A549 (cell line): ENCODE measurements at regions not wholly inside any gene's neighbourhood (a gene's known extent, or its start where the extent isn't known, plus 50 kb on each side); places are given as distances from the start of the nearest gene placed in this dataset.
A peak's percentile ranks its signal among the peaks of the same experiment; 100 is the strongest.

Experiments used
- ATAC-seq, 2 experiments: fragments of 200-7000 bp in 1 of 2; fragments of >200 bp in 1 of 2; cut with Nextera tagmentation in 1 of 2; cut with Tn5 transposase in 1 of 2; 3 replicates each; pipeline versions ENCODE4 v1.8.0 to v1.9.1; 2018 to 2020; ENCODE audit warnings: mild to moderate bottlenecking in 1 of 2, moderate library complexity in 1 of 2
- CTCF ChIA-PET: fragments of 300-600 bp; sonication (Branson Sonifier 250); formaldehyde crosslinking; extraction: SDS; loops from one replicate; lab custom pipeline; 2021; ENCODE audit warnings: antibody characterized with exemption, inconsistent platforms; lab: Yijun Ruan, JAX
- POLR2A ChIA-PET: fragments of 350-600 bp; formaldehyde crosslinking; extraction: SDS; loops from one replicate; lab custom pipeline; 2021; ENCODE audit warnings: antibody characterized with exemption, inconsistent platforms; lab: Yijun Ruan, JAX
- DNase-seq, 2 experiments: peaks; one replicate each; pipeline versions ENCODE4 v3.0.0 to v3.0.0-alpha.2; 2011 to 2016; ENCODE audit warnings: low read depth in 1 of 2, low spot score in 1 of 2
- FAIRE-seq: peaks from 2 replicates; lab custom pipeline; 2011; peaks lifted over from hg19 to GRCh38; lab: Jason Lieb, UNC
- H3K27ac ChIP-seq, 2 experiments: fragments of >200 bp; sonication (Bioruptor Twin); formaldehyde crosslinking; 3 replicates each; pipeline ENCODE4 v1.5.1; 2016 to 2017
- H3K4me1 ChIP-seq: fragments of >200 bp; sonication (Bioruptor Twin); formaldehyde crosslinking; 3 replicates; pipeline ENCODE4 v1.6.1; 2016
- H3K4me2 ChIP-seq: fragments of >200 bp; sonication (Bioruptor Twin); formaldehyde crosslinking; 3 replicates; pipeline ENCODE4 v1.6.1; 2016
- H3K4me3 ChIP-seq: fragments of >200 bp; sonication (Bioruptor Twin); formaldehyde crosslinking; 3 replicates; pipeline ENCODE4 v1.5.1; 2016
- H3K9me3 ChIP-seq: fragments of >200 bp; sonication (Bioruptor Twin); formaldehyde crosslinking; 3 replicates; pipeline ENCODE4 v1.6.1; 2016
- ATOH8 ChIP-seq: fragments of 250-450 bp; sonication (Bioruptor Pico); IDR thresholded peaks from 2 replicates; pipeline ENCODE4 v1.5.0; 2020; ENCODE audit warnings: low read depth, mild to moderate bottlenecking, moderate library complexity
- BHLHE40 ChIP-seq: IDR thresholded peaks from 2 replicates; pipeline ENCODE4 v1.6.1; 2012; ENCODE audit warnings: low read depth, low read length, inconsistent platforms
- CBX8 ChIP-seq: fragments of 200-600 bp; sonication (generic); IDR thresholded peaks from 2 replicates; pipeline ENCODE4 v1.6.1; 2016
- CEBPB ChIP-seq, 2 experiments: fragments of >200 bp in 1 of 2; sonication (Bioruptor Twin) in 1 of 2; formaldehyde crosslinking in 1 of 2; IDR thresholded peaks; 2 replicates each; pipeline ENCODE4 v1.6.1; 2012 to 2016
- CHD2 ChIP-seq: fragments of 150-350 bp; IDR thresholded peaks from 2 replicates; pipeline ENCODE4 v1.6.1; 2014; ENCODE audit warnings: low read length; ENCODE audit not compliant: partially characterized antibody
- EHF ChIP-seq: fragments of 250-450 bp; sonication (Bioruptor Pico); IDR thresholded peaks from 2 replicates; pipeline ENCODE4 v1.5.0; 2020; ENCODE audit warnings: mild to moderate bottlenecking
- EHMT2 ChIP-seq: fragments of 200-600 bp; sonication (generic); IDR thresholded peaks from 2 replicates; pipeline ENCODE4 v1.6.1; 2016; ENCODE audit warnings: antibody characterized with exemption, low read depth, mild to moderate bottlenecking, moderate library complexity
- ESRRA ChIP-seq: fragments of 150-350 bp; IDR thresholded peaks from 2 replicates; pipeline ENCODE4 v1.6.1; 2014; ENCODE audit warnings: mild to moderate bottlenecking, low read length, borderline replicate concordance
- HOXB13 ChIP-seq: fragments of 250-450 bp; sonication (Bioruptor Pico); IDR thresholded peaks from 2 replicates; pipeline ENCODE4 v1.5.0; 2020; ENCODE audit warnings: low read depth, mild to moderate bottlenecking, moderate library complexity
- HOXB5 ChIP-seq: fragments of 250-450 bp; sonication (Bioruptor Pico); IDR thresholded peaks from 2 replicates; pipeline ENCODE4 v1.5.0; 2020; ENCODE audit warnings: mild to moderate bottlenecking, moderate library complexity
- JUN ChIP-seq, 2 experiments: fragments of >200 bp; sonication (Bioruptor Twin); formaldehyde crosslinking; IDR thresholded peaks; 2 replicates in 1 of 2; 3 replicates in 1 of 2; pipeline ENCODE4 v1.6.1; 2016 to 2017
- JUNB ChIP-seq: fragments of >200 bp; sonication (Bioruptor Twin); formaldehyde crosslinking; IDR thresholded peaks from 2 replicates; pipeline ENCODE4 v1.6.1; 2016
- KDM1A ChIP-seq: fragments of 200-600 bp; sonication (generic); IDR thresholded peaks from 2 replicates; pipeline ENCODE4 v1.6.1; 2016; ENCODE audit warnings: low read depth, mild to moderate bottlenecking
- MAFK ChIP-seq: fragments of 450-650 bp; IDR thresholded peaks from 2 replicates; pipeline ENCODE4 v1.6.1; 2014; ENCODE audit not compliant: partially characterized antibody
- NFE2L2 ChIP-seq: fragments of 150-350 bp; conservative IDR thresholded peaks from 2 replicates; pipeline ENCODE4 v1.6.1; 2014; ENCODE audit warnings: low read length
- NPAS2 ChIP-seq: fragments of 250-450 bp; sonication (Bioruptor Pico); IDR thresholded peaks from 2 replicates; pipeline ENCODE4 v1.8.0; 2022; ENCODE audit warnings: mild to moderate bottlenecking, moderate library complexity, borderline replicate concordance
- NR3C1 ChIP-seq: fragments of >200 bp; sonication (Bioruptor Twin); formaldehyde crosslinking; IDR thresholded peaks from 3 replicates; pipeline ENCODE4 v1.6.1; 2017
- POLR2AphosphoS2 ChIP-seq: conservative IDR thresholded peaks from 2 replicates; pipeline ENCODE4 v1.6.1; 2012; ENCODE audit warnings: low read length, improper control_type of control experiment, inconsistent platforms
- RARB ChIP-seq: fragments of 250-450 bp; sonication (Bioruptor Pico); IDR thresholded peaks from 2 replicates; pipeline ENCODE4 v1.8.0; 2021; ENCODE audit warnings: mild to moderate bottlenecking, moderate library complexity
- REST ChIP-seq: fragments of 200-600 bp; sonication (generic); IDR thresholded peaks from 2 replicates; pipeline ENCODE4 v1.6.1; 2016; ENCODE audit warnings: antibody characterized with exemption, mild to moderate bottlenecking, moderate library complexity
- RFX5 ChIP-seq: fragments of 450-650 bp; IDR thresholded peaks from 2 replicates; pipeline ENCODE4 v1.7.1; 2014; ENCODE audit warnings: antibody characterized with exemption, mild to moderate bottlenecking, moderate library complexity
- RNF2 ChIP-seq: fragments of 200-600 bp; sonication (generic); IDR thresholded peaks from 2 replicates; pipeline ENCODE4 v1.6.1; 2016; ENCODE audit warnings: low read depth, mild to moderate bottlenecking, antibody characterized with exemption, moderate library complexity, borderline replicate concordance
- SMC3 ChIP-seq: fragments of >200 bp; sonication (Bioruptor Twin); formaldehyde crosslinking; IDR thresholded peaks from 3 replicates; pipeline ENCODE4 v1.6.1; 2018; ENCODE audit warnings: inconsistent platforms
- SREBF2 ChIP-seq: fragments of 450-650 bp; IDR thresholded peaks from 2 replicates; pipeline ENCODE4 v1.6.1; 2014; ENCODE audit warnings: mild to moderate bottlenecking, moderate library complexity
- ZSCAN20 ChIP-seq: fragments of 250-450 bp; sonication (Bioruptor Pico); IDR thresholded peaks from 2 replicates; pipeline ENCODE4 v1.8.0; 2022; ENCODE audit warnings: mild to moderate bottlenecking, moderate library complexity
- WGBS: methylation state at CpG from one replicate; pipeline ENCODE4 v1.1.6; 2017; ENCODE audit errors: missing lambda C conversion rate; 5-methylcytosine and 5-hydroxymethylcytosine counted together
- TF ChIP-seq, protein P1 (sequence below): fragments of 250-450 bp; sonication (Bioruptor Pico); IDR thresholded peaks from 2 replicates; pipeline ENCODE4 v1.5.0; 2021; ENCODE audit warnings: mild to moderate bottlenecking, moderate library complexity, borderline replicate concordance
- TF ChIP-seq, protein P2 (sequence below): IDR thresholded peaks from 2 replicates; pipeline ENCODE4 v1.6.1; 2012; ENCODE audit warnings: low read depth, borderline replicate concordance

DNA sequence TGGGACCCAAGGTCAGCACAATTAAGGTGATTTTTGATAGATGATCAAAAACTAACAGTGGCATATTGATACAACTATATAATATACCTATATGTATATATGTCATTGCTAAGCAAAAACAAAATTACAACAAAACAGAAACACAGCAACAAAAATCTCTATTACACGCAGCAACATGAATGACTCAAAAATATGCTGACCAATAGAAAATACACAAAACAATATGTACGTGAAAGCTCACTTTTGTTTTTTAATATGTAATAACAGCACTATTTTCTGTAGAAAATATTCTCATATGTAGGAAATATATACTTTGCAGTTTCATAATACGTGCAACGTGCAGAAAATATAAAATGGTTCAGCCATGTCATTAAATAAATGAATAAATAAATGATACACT is 1985.7 kb upstream of the CDH9 start:
- Histone ChIP-seq H3K4me1 (no peaks in the 10 kb centered on the region), H3K4me3 (no peak overlapping the region), H3K4me2 (no peak overlapping the region), H3K27ac (no peak overlapping the region), H3K9me3 (no peaks in the 10 kb centered on the region)
- POLR2A ChIA-PET: no interaction called here
- no peak for ATAC-seq
- FAIRE-seq: no peak
- DNase-seq: no peak
- CTCF ChIA-PET: no interaction called here
- WGBS: 70% methylated on average over 4 of the region's 4 CpGs
- TF ChIP-seq RARB (CRISPR knock-in tag) (no peak), MAFK (peak; percentile 78), RFX5 (no peak)

GRCh38 chr5:29023541-29023940 is 1985.2 kb upstream of the CDH9 start:
- WGBS: 86% methylated on average over 2 of the region's 2 CpGs
- POLR2A ChIA-PET: no interaction called here
- TF ChIP-seq CBX8 (no peak), RNF2 (no peak), CHD2 (no peak), ESRRA (no peak), BHLHE40 (no peak), REST (no peak), CEBPB (IDR thresholded peaks at IDR 0.05) (no peak), JUN (IDR thresholded peaks at IDR 0.05) (no peak), SREBF2 (no peak), EHF (CRISPR knock-in tag) (no peak), NPAS2 (CRISPR knock-in tag) (no peak), SMC3 (no peak), HOXB13 (no peak), ZSCAN20 (CRISPR knock-in tag) (no peak)
- TF ChIP-seq, protein P1, sequence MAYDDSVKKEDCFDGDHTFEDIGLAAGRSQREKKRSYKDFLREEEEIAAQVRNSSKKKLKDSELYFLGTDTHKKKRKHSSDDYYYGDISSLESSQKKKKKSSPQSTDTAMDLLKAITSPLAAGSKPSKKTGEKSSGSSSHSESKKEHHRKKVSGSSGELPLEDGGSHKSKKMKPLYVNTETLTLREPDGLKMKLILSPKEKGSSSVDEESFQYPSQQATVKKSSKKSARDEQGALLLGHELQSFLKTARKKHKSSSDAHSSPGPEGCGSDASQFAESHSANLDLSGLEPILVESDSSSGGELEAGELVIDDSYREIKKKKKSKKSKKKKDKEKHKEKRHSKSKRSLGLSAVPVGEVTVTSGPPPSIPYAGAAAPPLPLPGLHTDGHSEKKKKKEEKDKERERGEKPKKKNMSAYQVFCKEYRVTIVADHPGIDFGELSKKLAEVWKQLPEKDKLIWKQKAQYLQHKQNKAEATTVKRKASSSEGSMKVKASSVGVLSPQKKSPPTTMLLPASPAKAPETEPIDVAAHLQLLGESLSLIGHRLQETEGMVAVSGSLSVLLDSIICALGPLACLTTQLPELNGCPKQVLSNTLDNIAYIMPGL (CRISPR knock-in tag): no peak
- TF ChIP-seq, all 56 proteins: peak for 0
- no peak overlapping the region for H3K4me2 ChIP-seq
- CTCF ChIA-PET: no interaction called here
- FAIRE-seq: no peak
- H3K4me3 ChIP-seq: no peak overlapping the region
- no peak for ATAC-seq
- H3K27ac ChIP-seq: no peak overlapping the region
- H3K9me3 ChIP-seq: no peaks in the 10 kb centered on the region
- no peaks in the 10 kb centered on the region for H3K4me1 ChIP-seq
- DNase-seq: no peak

- no peaks in the 10 kb centered on the region for H3K4me1 ChIP-seq
- ChIA-PET POLR2A (no interaction called here), CTCF (interaction anchor here (0.6 kb wide), 1 partner anchor 25 kb away, joined by 4 read pairs; no protein-coding TSS in a partner anchor)
- no peaks in the 10 kb centered on the region for H3K9me3 ChIP-seq
- no peak overlapping the region for H3K4me3 ChIP-seq
- no peak overlapping the region for H3K4me2 ChIP-seq
- no peak for TF ChIP-seq HOXB13
- TF ChIP-seq RNF2: no peak
- no peak for TF ChIP-seq POLR2AphosphoS2
- no peak for TF ChIP-seq CHD2
- no peak for TF ChIP-seq JUNB
- TF ChIP-seq EHMT2: no peak
- no peak for TF ChIP-seq JUN (IDR thresholded peaks at IDR 0.05)
- TF ChIP-seq, protein P2, sequence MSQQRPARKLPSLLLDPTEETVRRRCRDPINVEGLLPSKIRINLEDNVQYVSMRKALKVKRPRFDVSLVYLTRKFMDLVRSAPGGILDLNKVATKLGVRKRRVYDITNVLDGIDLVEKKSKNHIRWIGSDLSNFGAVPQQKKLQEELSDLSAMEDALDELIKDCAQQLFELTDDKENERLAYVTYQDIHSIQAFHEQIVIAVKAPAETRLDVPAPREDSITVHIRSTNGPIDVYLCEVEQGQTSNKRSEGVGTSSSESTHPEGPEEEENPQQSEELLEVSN: no peak
- TF ChIP-seq HOXB5 (CRISPR knock-in tag): no peak
- no peak for TF ChIP-seq NR3C1
- no peak for TF ChIP-seq KDM1A
- TF ChIP-seq EHF (CRISPR knock-in tag): no peak
- TF ChIP-seq CBX8: no peak
- TF ChIP-seq NFE2L2: no peak
- TF ChIP-seq ATOH8 (CRISPR knock-in tag): no peak
- TF ChIP-seq SREBF2: no peak
- FAIRE-seq (no peak), DNase-seq (no peak), ATAC-seq (no peak)
- H3K27ac ChIP-seq: no peak overlapping the region
- 34% methylated on average over 3 of the region's 3 CpGs for WGBS
Observed at GRCh38 chr5:29017501-29017900, 1979.1 kb upstream of the CDH9 start.
